ELF-1 (cell line): ENCODE measurements at regions not wholly inside any gene's neighbourhood (a gene's known extent, or its start where the extent isn't known, plus 50 kb on each side); places are given as distances from the start of the nearest gene placed in this dataset.

Experiments
- DNase-seq: peaks from one replicate; pipeline ENCODE4 v3.0.0-alpha.2; 2016; ENCODE audit warnings: low read depth, low spot score

DNA sequence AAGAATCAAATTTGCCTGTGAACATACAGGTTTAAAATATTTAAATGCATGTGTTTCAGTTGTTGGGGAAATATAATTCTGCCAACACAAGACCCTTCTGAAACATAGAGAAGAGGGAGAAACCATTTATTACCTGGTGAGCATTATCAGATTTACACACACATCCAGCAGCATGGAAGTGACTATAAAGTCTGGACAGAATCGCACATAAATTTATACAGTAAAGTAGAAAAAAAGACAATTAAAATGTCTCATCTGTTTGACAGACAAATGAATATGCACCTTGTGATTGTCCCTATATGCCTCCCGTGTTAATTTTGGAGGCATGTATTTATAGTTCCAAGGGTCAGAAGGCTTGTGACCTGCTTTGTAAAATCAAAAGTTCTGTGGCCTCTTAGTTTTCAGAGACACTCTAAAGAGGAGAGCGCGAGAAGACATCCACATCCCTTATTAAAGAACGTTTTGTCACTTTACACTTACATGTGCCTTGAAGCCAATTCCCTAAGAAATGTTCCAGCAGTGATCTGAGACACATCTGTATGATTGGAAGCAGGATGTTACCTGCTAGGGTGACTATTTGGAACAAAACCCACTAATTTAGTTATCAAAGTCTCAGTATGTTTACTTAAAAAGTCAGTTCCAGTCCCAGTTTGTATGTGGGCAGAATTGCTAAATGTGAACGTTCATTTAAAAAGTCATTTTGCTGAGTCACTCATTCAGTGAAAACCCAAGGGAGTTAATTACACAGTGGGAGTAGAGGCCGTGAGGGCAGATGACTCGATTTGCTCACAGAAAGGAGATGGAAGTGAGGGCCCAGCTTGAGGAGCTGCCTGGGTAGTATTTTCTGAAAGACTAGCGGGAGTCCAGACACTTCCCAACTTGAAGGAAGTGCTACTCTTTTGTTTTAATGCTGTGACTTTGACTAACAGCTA, 527.6 kb upstream of the MEX3C start:
- DNase-seq, result no peak

DNA sequence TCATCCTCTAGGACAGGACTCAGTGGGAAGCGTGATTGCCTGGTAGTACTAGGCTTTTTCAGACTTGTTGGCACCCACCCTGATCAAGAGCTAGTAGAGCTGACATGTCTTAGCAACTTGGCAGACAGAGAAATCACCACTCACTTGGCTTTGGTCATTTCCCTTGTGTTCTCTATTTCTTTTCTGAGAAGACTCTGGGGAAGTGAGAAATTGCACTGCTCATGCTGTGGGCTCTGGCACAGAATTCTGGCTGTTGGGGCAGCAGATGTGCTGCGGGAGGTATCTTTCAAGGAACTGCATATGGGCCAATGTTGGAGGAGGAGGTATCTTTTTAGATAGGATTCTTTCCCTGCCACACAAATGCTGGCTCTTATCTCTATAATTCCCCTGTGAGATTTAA, 529.1 kb upstream of the MEX3C start:
- no peak for DNase-seq

DNA sequence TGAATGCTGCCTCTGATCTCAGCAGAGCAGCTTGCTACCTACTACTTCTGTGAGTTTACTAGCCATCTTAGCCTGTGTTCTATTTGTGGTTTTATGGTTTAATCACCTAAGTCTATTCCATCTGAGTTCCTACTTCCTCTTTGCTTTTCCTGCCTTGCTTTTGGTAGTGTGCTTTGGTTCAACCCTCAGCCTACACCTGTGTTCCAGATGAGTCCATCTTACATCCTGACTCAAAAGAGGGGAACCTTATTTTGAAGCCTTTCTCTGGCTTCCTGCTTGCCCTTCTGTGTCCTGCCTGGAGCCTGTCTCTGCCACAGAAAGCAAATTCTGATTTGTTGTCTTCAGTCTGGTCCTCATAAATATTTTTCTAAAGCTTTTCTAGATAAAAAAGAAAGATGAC, 530.3 kb upstream of the MEX3C start:
- DNase-seq, result no peak

DNA sequence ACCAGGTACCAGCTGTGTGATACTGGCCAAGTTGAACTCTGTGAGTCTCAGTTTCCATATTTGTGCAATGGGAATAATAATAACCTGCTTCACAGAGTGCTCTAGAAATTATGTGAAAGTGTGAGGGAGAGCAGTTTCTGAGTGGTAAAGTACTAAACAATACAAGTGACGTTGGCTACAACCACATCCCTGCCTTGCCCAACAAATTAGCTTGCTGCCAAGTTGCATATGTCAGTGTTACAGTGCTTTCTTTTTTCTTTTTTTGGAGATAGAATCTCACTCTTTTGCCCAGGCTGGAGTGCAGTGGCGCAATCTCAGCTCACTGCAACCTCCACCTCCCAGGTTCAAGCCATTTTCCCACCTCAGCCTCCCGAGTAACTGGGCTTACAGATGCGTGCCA, 533.6 kb upstream of the MEX3C start:
- DNase-seq, result no peak

DNA sequence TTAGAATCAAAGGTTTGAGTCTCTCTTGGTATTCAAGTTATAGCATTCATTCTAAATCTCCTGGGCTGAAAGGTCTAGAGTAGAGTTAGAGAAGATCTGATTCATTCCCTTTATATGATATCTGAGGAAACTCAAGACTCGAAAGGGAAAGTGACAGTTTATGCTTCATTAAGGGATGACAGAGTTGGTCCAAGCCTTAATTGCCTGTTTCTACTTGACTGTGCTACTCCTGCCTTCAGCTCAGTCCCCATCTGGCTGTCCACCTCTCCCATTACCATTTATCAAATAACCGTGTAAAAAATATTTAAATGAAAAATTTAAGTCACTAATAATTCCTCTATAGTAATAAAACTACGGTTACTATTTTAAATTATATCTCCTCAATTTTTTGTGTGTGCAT, 537.1 kb upstream of the MEX3C start:
- no peak for DNase-seq

DNA sequence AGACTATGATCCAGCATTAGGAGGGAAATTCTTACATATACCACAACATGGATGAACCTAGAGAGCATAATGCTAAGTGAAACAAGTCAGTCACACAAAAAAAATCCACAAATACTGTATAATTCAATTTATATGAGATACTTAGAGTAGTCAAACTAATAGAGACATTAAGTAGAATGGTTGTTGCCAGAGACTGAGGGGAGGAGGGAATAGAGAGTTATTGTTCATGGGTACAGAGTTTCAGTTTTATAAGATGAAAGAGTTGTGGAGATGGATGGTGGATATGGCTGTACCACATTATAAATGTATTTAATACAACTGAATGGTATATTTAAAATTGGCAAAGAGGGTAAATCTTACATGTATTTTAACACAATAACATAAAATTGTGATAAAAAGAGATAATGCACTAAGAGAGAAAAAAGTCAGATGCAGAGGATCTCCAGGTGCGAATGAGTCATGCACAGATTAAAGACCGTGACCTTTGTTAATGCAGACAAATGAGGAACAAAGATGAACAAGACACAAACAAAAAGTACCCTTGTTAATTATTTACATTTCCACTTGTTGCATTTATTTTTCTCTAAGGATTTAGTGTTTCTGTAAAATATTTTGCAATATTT, 541.7 kb upstream of the MEX3C start:
- no peak for DNase-seq

DNA sequence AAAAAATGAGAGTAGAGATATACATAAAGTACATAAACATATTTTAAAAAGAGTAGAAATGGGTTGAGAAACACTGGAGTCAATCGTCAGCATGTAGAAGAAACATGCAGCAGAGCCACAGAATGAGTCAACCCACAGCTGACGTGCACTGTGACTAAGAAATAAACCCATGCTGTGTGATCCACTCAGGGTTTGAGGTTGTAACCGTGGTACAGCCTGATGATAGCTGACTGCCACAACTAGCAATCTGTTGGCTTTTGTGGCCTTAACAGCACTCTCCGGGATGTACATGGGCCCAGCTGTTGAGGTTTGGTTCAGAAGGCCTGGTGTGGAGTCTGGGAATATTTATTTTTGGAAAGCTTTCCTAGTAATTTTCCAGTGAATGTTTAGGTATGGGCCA, 554.4 kb upstream of the MEX3C start:
- no peak for DNase-seq

DNA sequence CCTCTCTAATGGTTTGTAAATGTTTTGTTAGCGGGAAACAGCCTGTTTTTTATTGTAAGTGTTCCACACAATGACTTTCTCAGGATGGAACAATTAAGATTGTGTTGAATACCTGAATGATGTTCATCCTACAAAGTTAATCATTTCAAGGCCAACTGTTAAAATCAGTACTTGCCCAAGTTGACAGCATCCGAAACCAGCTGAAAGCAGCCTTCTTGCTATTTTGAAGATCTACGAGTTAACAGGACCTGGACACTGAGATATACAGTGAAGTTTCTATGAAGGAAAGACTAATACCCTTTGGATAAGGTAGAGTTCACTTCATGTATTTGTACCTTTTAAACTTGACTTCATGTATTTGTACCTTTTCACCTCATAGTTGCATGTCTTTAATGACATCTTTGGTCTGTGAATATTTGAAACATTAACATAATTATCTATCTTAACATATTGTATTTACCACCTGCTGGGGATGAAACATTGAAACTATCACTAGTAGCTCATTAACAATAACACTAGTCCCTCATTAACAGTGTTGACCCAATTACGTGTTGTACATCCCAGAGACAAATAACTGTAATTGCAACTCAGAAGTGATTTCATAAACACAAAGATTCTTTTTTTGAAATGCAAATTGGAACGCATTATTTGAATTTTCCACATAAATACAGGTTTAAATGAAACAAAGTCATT, 556.0 kb upstream of the MEX3C start:
- no peak for DNase-seq

DNA sequence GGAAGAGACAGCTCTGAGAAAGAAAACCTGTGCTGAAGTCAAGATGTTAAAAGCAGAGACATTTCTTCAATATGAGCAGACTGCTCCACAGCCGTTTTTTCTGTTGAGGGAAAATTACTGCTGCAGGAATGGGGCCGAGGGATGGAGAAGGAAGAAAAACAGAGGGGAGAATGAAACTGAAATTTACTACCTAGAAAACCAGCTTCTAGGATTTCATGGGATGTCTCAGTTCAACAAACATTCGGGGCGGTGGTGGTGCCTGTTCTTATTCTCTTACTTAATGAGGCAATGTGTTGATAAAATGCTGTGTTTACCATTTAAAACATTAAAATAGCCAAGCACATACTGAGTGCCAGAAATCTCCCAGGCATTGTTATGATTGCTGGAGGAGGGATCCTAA, 557.1 kb upstream of the MEX3C start:
- no peak for DNase-seq

DNA sequence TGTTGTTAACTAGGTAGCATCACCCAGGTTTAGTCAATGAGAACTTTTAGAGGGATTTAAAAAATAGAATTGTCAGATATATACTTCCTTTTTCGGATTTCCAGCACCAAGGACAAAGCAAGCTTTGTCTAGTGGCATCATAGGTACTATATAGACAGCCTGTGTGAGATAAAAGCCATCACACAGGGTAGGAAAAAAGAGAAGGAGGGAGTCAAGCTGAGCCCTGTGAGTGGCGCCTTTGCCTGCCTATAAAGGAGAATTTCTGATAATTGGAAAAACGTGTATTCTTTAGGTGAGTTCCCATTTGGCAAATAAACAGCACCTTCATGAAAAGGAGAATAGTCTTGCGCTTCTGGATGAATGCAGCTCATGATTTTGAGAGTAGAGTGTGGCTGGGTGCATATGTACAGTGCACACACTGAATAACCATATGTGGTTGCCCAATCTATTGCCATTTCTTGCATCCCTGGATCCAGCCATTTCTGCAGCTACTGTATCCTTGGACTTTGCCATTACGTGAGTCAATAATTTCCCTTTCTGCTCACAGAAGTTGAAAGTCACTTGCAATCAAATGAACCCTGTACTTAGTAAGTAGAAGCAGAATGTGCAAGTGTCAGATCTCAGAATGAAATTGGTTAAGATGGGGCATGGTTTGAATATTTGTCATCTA, 559.9 kb upstream of the MEX3C start:
- no peak for DNase-seq

DNA sequence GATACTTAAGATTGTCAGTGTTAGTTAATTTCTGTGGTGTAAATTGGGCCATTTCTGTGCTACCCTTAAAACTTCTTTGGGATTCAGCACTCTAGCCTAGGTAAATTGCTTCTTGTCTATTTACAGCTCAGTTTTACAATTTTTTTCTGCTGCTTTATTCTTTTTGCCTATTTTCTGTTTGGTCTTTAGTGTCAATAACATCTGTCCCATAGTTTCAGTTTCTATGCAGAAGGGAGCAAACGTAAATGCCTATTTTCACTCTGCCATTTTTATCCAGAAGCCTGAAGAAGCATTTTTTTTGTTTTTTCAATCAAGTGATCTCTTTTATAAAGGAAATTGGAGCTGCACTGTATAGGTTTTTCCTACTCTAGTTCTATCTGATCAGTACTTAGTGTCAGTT, 564.9 kb upstream of the MEX3C start:
- DNase-seq, result no peak

DNA sequence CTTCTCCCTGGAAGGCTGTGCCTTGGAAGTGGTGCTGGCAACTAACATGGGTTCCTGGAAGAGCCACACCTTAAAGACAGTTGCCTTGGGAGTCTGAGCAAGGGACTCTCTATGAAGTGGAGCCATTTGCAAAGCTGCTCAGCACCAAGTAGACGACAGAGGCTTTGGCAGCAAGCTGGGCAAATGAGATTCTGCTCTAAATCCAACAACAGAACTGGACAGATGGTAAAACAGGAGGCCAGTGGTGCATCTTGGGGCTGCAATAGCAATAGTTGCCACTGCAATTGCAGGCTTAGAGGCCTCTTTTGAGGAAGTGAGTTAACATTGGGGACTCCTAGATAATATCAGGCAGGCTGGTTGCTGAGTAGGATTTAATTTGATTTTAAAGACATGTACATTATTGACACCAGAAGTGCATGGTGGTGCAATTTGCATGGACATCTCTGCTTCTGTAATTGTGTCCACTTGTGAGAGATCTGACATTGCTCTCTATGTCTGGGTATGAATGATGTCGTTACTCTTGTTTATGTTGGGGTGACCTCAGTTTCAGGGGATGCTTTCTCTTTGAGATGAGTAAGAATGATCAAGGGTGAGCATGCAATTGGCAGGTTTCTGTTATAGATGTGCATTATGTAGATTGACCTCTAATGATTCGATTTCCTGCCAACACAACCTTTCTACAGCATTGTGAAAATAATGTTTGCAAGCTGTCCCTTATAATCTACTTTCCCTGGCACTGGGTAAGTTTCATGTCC, 568.3 kb upstream of the MEX3C start:
- no peak for DNase-seq

DNA sequence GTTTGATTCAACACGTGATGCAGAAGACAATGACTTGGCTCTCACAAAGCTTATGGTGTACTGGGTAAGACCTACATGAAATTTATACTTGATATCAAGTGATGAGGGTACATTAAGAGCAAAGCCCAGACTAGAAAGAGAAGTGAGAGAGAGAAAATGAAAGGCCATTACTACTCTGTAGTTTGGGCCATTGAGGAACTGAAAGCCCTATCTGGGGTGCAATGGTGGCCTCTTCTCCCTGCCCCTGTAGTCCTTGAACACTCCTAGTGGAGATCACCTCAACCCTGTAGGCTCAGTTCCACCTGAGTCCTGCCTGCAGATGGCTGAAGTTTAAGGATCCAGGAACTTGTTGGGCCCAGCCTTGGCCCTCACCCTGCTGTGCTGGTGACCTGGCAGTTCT, 569.8 kb upstream of the MEX3C start:
- no peak for DNase-seq

DNA sequence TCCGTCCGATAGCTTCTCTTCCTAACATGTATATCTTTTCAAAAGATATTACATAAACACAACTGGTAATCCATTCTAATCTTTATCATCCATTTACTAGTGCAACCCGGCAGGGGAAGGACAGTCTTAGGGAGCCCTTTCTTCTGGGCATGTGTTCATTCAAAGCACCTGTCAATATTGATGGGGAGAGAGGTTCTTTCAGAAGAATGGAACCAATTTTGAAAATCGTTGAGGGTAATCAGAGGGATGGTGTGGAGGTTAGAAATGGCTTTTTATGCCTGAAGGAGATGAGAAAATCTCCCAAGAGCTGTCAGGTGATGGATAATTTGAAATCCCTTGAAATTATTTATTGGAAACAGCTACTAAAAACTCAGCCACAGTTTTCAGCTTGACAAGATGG, 561.9 kb upstream of the DCC start:
- no peak for DNase-seq

DNA sequence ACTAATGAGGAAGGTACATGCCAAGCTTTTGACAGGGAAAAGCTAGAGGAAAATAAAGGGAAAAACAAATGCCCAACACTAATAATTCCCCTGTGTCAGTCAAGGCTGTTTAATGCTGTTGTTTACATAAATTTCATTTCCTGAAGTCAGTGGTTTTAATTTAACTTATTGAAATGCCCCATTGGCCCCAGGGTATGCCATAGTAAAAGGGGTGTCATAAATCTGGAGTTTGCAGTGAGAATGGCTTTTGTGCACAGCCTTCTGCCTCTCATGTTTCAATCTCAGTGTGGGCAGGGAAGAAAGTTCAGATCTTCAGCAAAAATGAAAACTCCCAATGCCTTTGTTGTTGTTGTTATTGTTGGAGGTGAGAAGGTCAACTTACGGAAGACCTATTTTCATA, 550.1 kb upstream of the DCC start:
- DNase-seq, result no peak

DNA sequence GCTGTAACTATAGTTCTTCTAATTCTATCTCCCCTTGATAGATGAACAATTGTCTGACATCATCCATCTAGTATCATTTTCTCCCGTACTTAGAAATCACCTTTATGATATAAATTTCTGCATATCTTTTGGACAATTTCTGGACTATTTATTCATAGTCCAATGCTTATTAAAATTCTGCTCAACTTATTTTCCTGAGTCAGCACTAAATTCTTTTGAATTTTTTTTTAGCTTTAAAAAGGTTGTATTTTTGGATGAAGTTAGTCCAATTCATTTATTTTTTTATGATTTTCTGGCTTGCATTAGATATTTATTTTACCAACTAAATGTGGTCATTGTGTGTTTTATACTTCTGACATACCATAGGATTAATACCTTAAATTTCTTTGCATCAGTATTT, 538.5 kb upstream of the DCC start:
- no peak for DNase-seq

DNA sequence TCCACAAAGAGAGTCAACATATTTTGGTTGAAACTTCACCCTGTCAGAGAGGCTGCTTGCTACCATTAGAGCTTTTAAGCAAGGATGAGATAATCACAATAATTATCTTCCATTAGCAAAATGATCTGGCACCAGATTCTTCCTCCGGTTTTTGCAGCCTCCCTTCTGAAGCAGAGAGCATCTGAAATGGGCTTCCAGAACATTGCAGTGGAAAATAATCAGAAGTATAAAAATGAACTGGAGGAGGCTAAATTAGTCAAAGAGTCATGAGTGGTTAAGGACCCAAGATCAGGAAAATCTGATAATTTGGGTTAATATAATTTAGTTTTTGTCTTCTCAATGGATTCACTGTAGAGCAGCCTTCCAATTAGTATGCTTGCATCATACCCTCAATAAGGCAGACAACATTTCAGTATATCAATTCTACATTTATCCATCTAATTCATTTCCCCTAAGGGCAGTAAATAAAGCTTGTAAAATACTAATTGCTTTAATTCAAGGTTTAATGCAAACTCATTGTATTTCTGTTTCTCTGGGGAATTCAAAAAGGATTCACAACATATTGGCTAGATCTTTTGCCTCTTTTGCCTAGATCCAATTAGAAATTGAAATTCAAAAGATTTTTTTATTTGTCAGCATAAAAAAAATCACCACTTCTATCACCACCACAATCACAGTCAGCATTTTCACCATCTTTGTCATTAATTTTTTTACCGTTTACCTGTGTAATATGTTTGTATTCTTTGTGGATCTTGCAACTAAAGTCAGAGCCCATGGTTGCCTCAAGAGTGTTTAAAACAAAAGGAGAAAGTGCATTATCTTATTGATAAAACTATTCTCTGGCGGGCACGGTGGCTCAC, 537.2 kb upstream of the DCC start:
- no peak for DNase-seq

DNA sequence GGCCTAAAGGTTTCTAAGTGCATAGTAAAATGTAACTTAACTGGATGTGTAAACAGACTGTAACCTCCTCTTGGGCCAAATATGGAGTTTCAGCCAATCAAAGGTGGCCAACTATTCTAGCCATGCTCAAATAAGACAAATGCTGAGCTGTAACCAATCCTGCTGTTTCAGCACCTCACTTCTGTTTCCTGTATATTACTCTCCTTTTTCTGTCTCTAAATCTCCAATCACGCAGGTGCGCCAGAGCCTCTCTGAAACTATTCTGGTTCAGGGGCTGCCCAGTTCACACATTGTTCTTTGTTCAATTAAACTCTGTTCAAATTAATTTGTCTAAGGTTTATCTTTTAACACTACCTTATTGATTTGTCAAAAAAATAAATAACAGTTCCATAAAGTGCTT, 532.7 kb upstream of the DCC start:
- no peak for DNase-seq

DNA sequence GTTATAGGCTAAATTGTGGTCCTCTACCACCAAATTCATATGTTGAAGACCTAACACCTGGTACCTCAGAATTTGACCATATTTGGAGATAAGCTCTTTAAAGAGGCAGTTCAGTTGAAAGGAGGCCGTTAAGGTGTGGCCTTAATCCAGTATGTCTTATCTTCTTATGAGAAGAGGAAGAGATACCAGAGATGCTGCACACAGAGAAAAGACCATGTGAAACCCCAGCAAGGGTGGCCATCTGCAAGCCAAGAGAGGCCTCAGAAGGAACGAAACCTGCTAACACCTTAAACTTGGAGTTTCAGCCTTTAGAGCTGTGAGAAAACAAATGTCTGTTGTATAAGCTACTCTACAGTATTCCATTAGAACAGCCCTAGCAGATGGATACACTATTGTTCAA, 528.1 kb upstream of the DCC start:
- DNase-seq, result no peak

DNA sequence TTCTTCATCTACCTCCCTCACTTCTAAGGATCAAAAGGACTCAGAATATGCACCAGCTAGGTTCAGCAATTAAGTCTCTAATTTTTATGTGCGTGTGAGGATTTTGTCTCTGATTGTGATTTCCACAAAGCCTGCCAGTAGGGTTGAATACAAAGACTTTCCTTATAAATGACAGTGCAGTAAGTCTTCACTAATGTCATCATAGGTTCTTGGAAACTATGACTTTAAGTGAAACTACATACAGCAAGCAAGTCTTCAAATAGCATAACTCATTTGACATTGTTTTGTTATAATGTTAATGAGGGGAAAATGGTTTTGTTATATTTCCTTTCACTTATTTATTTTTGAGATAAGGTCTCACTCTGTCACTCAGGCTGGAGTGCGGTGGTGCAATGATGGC, 526.3 kb upstream of the DCC start:
- no peak for DNase-seq

DNA sequence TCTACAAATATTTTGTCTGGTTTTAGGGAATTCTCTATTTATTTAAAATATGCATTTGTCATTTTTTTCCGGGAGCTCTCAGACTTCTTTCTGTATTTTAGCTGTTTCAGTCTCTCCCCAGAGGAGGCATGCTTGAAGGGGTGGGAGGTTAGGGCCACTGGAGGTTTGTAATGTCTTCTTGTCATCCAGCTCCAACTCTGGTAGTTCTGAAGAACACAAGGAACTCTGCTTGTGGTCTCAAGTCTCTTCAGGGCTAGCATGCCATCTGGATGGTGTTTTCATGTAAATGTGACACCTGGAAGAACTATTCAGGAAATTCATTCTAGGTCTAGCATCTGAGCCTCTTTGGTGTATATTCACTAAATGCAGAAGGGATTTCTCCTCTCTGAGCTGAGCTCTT, 518.4 kb upstream of the DCC start:
- no peak for DNase-seq
